H1 (cell line): ENCODE measurements at regions not wholly inside any gene's neighbourhood (a gene's known extent, or its start where the extent isn't known, plus 50 kb on each side); places are given as distances from the start of the nearest gene placed in this dataset.

ENCODE experiments used
- CTCF ChIA-PET: fragments of 300-600 bp; sonication (Branson Sonifier 250); formaldehyde crosslinking; loops from one replicate; lab custom pipeline; 2021; ENCODE audit not compliant: partially characterized antibody; lab: Charles Lee
- POLR2A ChIA-PET: fragments of 300-600 bp; sonication (Branson Sonifier 250); formaldehyde crosslinking; loops from one replicate; lab custom pipeline; 2021; ENCODE audit warnings: inconsistent platforms; ENCODE audit not compliant: partially characterized antibody; lab: Charles Lee
- DNase-seq, 2 experiments: peaks; one replicate each; pipeline versions ENCODE4 v3.0.0 to v3.0.0-alpha.2; 2010 to 2022; ENCODE audit warnings: low spot score in 2 of 2, low read depth in 1 of 2, mixed read lengths in 1 of 2
- FAIRE-seq: peaks from 2 replicates; lab custom pipeline; 2011; peaks lifted over from hg19 to GRCh38; lab: Jason Lieb, UNC
- H2AFZ ChIP-seq: 2 replicates; pipeline ENCODE4 v1.8.1; 2012; ENCODE audit warnings: low read length, inconsistent platforms
- H2AK5ac ChIP-seq: 2 replicates; pipeline ENCODE4 v1.6.1; 2013; ENCODE audit warnings: low read depth, low read length
- H2BK120ac ChIP-seq: replicated peaks from 2 replicates; pipeline ENCODE3; 2013; ENCODE audit warnings: low read depth, low read length, inconsistent platforms
- H2BK12ac ChIP-seq: 2 replicates; pipeline ENCODE4 v1.6.1; 2013; ENCODE audit warnings: low read depth, low read length
- H2BK15ac ChIP-seq: 2 replicates; pipeline ENCODE4 v1.6.1; 2013; ENCODE audit warnings: low read length
- H2BK20ac ChIP-seq: 2 replicates; pipeline ENCODE4 v1.6.1; 2013; ENCODE audit warnings: low read length
- H2BK5ac ChIP-seq: 2 replicates; pipeline ENCODE4 v1.6.1; 2013; ENCODE audit warnings: low read depth, low read length
- H3K14ac ChIP-seq: 2 replicates; pipeline ENCODE4 v1.6.1; 2013; ENCODE audit warnings: inconsistent platforms; ENCODE audit not compliant: insufficient read length
- H3K18ac ChIP-seq: 2 replicates; pipeline ENCODE4 v1.6.1; 2013; ENCODE audit warnings: low read length; ENCODE audit errors: extremely low read depth
- H3K23ac ChIP-seq: 2 replicates; pipeline ENCODE4 v1.6.1; 2013; ENCODE audit warnings: inconsistent platforms; ENCODE audit not compliant: insufficient read length
- H3K23me2 ChIP-seq: 2 replicates; pipeline ENCODE4 v1.6.1; 2013; ENCODE audit warnings: low read depth, low read length
- H3K27ac ChIP-seq: 2 replicates; pipeline ENCODE4 v1.6.1; 2011; ENCODE audit warnings: low read depth, low read length, inconsistent platforms
- H3K27me3 ChIP-seq, 4 experiments: replicated peaks in 1 of 4; 1 replicate in 1 of 4; 2 replicates in 3 of 4; pipeline versions ENCODE4 v1.6.1 to v1.8.1; 2011 to 2013; ENCODE audit warnings: low read length in 3 of 4, mild to moderate bottlenecking in 3 of 4, inconsistent platforms in 2 of 4, mixed read lengths in 2 of 4, moderate library complexity in 1 of 4; ENCODE audit not compliant: control insufficient read depth in 3 of 4, insufficient read depth in 3 of 4; ENCODE audit errors: extremely low read depth in 1 of 4
- H3K36me3 ChIP-seq, 4 experiments: 2 replicates each; pipeline versions ENCODE4 v1.6.1 to v1.8.1; 2011 to 2013; ENCODE audit warnings: mild to moderate bottlenecking in 4 of 4, low read length in 3 of 4, moderate library complexity in 2 of 4, control low read depth in 1 of 4, inconsistent platforms in 1 of 4; ENCODE audit not compliant: insufficient read depth in 4 of 4, control insufficient read depth in 2 of 4
- H3K4ac ChIP-seq: replicated peaks from 2 replicates; pipeline ENCODE3; 2013; ENCODE audit warnings: low read length, low read depth, mixed read lengths, inconsistent platforms; ENCODE audit not compliant: insufficient read length
- H3K4me1 ChIP-seq, 4 experiments: replicated peaks in 1 of 4; 1 replicate in 1 of 4; 2 replicates in 3 of 4; pipeline versions ENCODE4 v1.6.1 to v1.8.1; 2011 to 2013; ENCODE audit warnings: low read length in 3 of 4, inconsistent platforms in 2 of 4, mixed read lengths in 1 of 4; ENCODE audit not compliant: insufficient read depth in 4 of 4, control insufficient read depth in 3 of 4
- H3K4me2 ChIP-seq, 2 experiments: 2 replicates each; pipeline versions ENCODE4 v1.6.1 to v1.8.1; 2011 to 2013; ENCODE audit warnings: low read depth in 2 of 2, low read length in 2 of 2, control low read depth in 1 of 2, inconsistent platforms in 1 of 2, mild to moderate bottlenecking in 1 of 2; ENCODE audit not compliant: insufficient read depth in 1 of 2
- H3K4me3 ChIP-seq, 4 experiments: fragments of 200-600, 300-600 bp in 1 of 4; sonication (generic), shearing (Covaris generic), sonication (Bioruptor Twin) in 1 of 4; 2 replicates each; pipeline versions ENCODE4 v1.5.1 to v1.8.1; 2011 to 2016; ENCODE audit warnings: low read length in 4 of 4, low read depth in 3 of 4, control low read depth in 2 of 4, inconsistent platforms in 2 of 4, mild to moderate bottlenecking in 2 of 4, mixed read lengths in 1 of 4, moderate library complexity in 1 of 4; ENCODE audit not compliant: insufficient read depth in 2 of 4; ENCODE audit errors: extremely low read depth in 1 of 4
- H3K56ac ChIP-seq: replicated peaks from 2 replicates; pipeline ENCODE3; 2013; ENCODE audit warnings: low read depth, mild to moderate bottlenecking, mixed read lengths, low read length, inconsistent platforms; ENCODE audit not compliant: insufficient read length
- H3K79me1 ChIP-seq: 2 replicates; pipeline ENCODE4 v1.6.1; 2013; ENCODE audit warnings: low read depth, low read length, control low read depth
- H3K79me2 ChIP-seq, 2 experiments: 2 replicates each; pipeline versions ENCODE4 v1.6.1 to v1.8.1; 2012 to 2013; ENCODE audit warnings: low read length in 2 of 2, mild to moderate bottlenecking in 2 of 2, inconsistent platforms in 1 of 2; ENCODE audit not compliant: insufficient read depth in 2 of 2, control insufficient read depth in 1 of 2
- H3K9ac ChIP-seq, 4 experiments: replicated peaks in 1 of 4; 1 replicate in 1 of 4; 2 replicates in 3 of 4; pipeline versions ENCODE4 v1.6.1 to v1.8.1; 2011 to 2013; ENCODE audit warnings: low read depth in 3 of 4, low read length in 3 of 4, control low read depth in 2 of 4, mild to moderate bottlenecking in 2 of 4, moderate library complexity in 2 of 4, inconsistent platforms in 1 of 4; ENCODE audit errors: extremely low read depth in 1 of 4
- H3K9me3 ChIP-seq, 2 experiments: 2 replicates each; pipeline versions ENCODE4 v1.6.1 to v1.8.1; 2012 to 2013; ENCODE audit warnings: mild to moderate bottlenecking in 2 of 2, moderate library complexity in 2 of 2, control low read depth in 1 of 2, inconsistent platforms in 1 of 2, low read depth in 1 of 2, low read length in 1 of 2, mixed read lengths in 1 of 2; ENCODE audit not compliant: insufficient read depth in 2 of 2
- H4K20me1 ChIP-seq, 2 experiments: replicated peaks in 1 of 2; 2 replicates each; pipeline versions ENCODE3 to v1.8.1; 2011 to 2013; ENCODE audit warnings: inconsistent platforms in 2 of 2, low read length in 2 of 2, mild to moderate bottlenecking in 1 of 2; ENCODE audit not compliant: insufficient read depth in 2 of 2, control insufficient read depth in 1 of 2
- H4K5ac ChIP-seq: 2 replicates; pipeline ENCODE4 v1.6.1; 2013; ENCODE audit warnings: low read length, low read depth, mixed read lengths, inconsistent platforms; ENCODE audit not compliant: insufficient read length
- H4K8ac ChIP-seq: 2 replicates; pipeline ENCODE4 v1.8.0; 2013; ENCODE audit warnings: mild to moderate bottlenecking, moderate library complexity, low read length, inconsistent platforms; ENCODE audit not compliant: insufficient read depth; ENCODE audit errors: extremely low read depth
- H4K91ac ChIP-seq: replicated peaks from 2 replicates; pipeline ENCODE3; 2013; ENCODE audit warnings: low read length, mixed read lengths, inconsistent platforms; ENCODE audit not compliant: insufficient read length
- CHD2 ChIP-seq: IDR thresholded peaks from 2 replicates; pipeline ENCODE4 v1.6.1; 2012; ENCODE audit warnings: low read length, improper control_type of control experiment
- RNF2 ChIP-seq: fragments of 200-900, 300-1000 bp; sonication (generic); IDR thresholded peaks from 2 replicates; pipeline ENCODE4 v1.7.1; 2016; ENCODE audit warnings: borderline replicate concordance, low read depth, mild to moderate bottlenecking, antibody characterized with exemption, low read length; ENCODE audit not compliant: poor library complexity, severe bottlenecking; ENCODE audit errors: missing control alignments
- SIN3A ChIP-seq, 2 experiments: IDR thresholded peaks in 1 of 2; conservative IDR thresholded peaks in 1 of 2; 2 replicates each; pipeline ENCODE4 v1.6.1; 2011 to 2012; ENCODE audit warnings: low read length in 2 of 2, improper control_type of control experiment in 1 of 2, low read depth in 1 of 2, mild to moderate bottlenecking in 1 of 2
- SUZ12 ChIP-seq: fragments of 200-600 bp; sonication (generic); IDR thresholded peaks from 2 replicates; pipeline ENCODE4 v1.6.1; 2012; ENCODE audit warnings: mild to moderate bottlenecking, inconsistent platforms, low read length, moderate library complexity, mixed read lengths
- WGBS, 2 experiments: shearing (Covaris generic) in 1 of 2; methylation state at CpG; one replicate each; pipeline versions ENCODE4 v1.1.6 to v1.1.7; 2013 to 2015; ENCODE audit warnings: low lambda C conversion rate in 2 of 2, mixed read lengths in 2 of 2, inconsistent platforms in 1 of 2, low coverage in 1 of 2, missing lambda C conversion rate in 1 of 2; ENCODE audit not compliant: insufficient replicate concordance in 2 of 2, insufficient coverage in 1 of 2, insufficient read length in 1 of 2; ENCODE audit errors: extremely low coverage in 1 of 2, missing lambda C conversion rate in 1 of 2; 5-methylcytosine and 5-hydroxymethylcytosine counted together
- TF ChIP-seq, protein P1 (sequence below): IDR thresholded peaks from 2 replicates; pipeline ENCODE4 v1.6.1; 2011; ENCODE audit warnings: low read depth, mild to moderate bottlenecking, low read length; ENCODE audit not compliant: insufficient read depth

DNA sequence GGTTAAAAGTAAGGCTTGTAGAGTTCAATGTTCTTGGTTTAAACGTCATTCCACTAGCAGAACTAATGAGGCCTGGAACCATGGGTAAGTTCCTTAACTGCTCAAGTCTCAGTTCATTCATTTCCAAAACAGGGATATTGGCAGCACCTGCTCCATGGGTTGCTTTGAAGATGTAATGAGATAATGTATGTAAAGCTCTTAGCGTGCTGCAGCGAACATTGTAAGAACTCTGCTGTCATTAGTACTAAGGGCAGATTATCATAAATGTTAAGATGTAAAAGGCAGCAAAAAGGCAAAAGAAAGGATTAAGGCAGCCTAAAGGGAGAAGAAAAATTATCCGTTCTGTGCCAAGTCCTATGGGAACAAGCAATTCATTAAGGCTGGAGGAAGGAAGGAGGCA is 129.1 kb upstream of the NGF start:
- Histone ChIP-seq H4K91ac (no peak overlapping the region), H2BK20ac (no peak overlapping the region), H4K5ac (no peak overlapping the region), H2AFZ (no peak overlapping the region; the same call in 1 of the 2 replicates), H4K8ac (no peak overlapping the region), H2BK12ac (no peak overlapping the region), H3K23me2 (no peaks in the 10 kb centered on the region), H2BK15ac (no peak overlapping the region), H3K14ac (no peak overlapping the region), H3K79me1 (no peaks in the 10 kb centered on the region), H2AK5ac (no peak overlapping the region), H3K4ac (no peak overlapping the region), H3K23ac (no peak overlapping the region), H3K9me3 (no peaks in the 10 kb centered on the region), H3K18ac (no peak overlapping the region), H3K27ac (no peak overlapping the region), H2BK120ac (no peak overlapping the region), H3K79me2 (no peaks in the 10 kb centered on the region), H3K4me1 (no peaks in the 10 kb centered on the region), H3K4me3 (no peak overlapping the region), H4K20me1 (no peaks in the 10 kb centered on the region), H3K9ac (no peak overlapping the region), H3K4me2 (no peak overlapping the region), H3K27me3 (no peaks in the 10 kb centered on the region), H3K56ac (no peak overlapping the region), H2BK5ac (no peak overlapping the region), H3K36me3 (no peaks in the 10 kb centered on the region)
- WGBS, 2 experiments = 87% methylated on average over 4 of the region's 4 CpGs; no CpG with 5 or more reads in 1 of the 2 experiments
- CTCF ChIA-PET = interaction anchor here (0.7 to 5.7 kb wide), 13 partner anchors 10 to 410 kb away, joined by 3 to 46 read pairs (median 5); no protein-coding TSS in a partner anchor
- POLR2A ChIA-PET = no interaction called here
- no peak for DNase-seq
- FAIRE-seq = no peak
- TF ChIP-seq, protein P1, sequence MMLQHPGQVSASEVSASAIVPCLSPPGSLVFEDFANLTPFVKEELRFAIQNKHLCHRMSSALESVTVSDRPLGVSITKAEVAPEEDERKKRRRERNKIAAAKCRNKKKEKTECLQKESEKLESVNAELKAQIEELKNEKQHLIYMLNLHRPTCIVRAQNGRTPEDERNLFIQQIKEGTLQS = no peak
- TF ChIP-seq CHD2 = no peak
- no peak for TF ChIP-seq SIN3A (conservative IDR thresholded peaks at IDR 0.05 in 1 of 2, IDR thresholded peaks at IDR 0.05 in 1 of 2; ENCODE audit: low read depth in 1 of 2, low read length in 2 of 2)
- TF ChIP-seq RNF2 = no peak
- no peak for TF ChIP-seq SUZ12
